ENCODE measurements at regions not wholly inside any gene's neighbourhood (a gene's known extent, or its start where the extent isn't known, plus 50 kb on each side); places are given as distances from the start of the nearest gene placed in this dataset.

GRCh38 chr3:160171813-160172212 is 53.4 kb upstream of the C3orf80 start:
- TF ChIP-seq CTCF (IDR thresholded peaks at IDR 0.05; ENCODE audit: insufficient read depth, low read depth, low read length) (no peak), EZH2 (IDR thresholded peaks at IDR 0.05; ENCODE audit: insufficient read depth, low read length) (no peak)

Measured in astrocyte (in vitro differentiated cells and primary cell).